ENCODE measurements at regions not wholly inside any gene's neighbourhood (a gene's known extent, or its start where the extent isn't known, plus 50 kb on each side); places are given as distances from the start of the nearest gene placed in this dataset.

DNA sequence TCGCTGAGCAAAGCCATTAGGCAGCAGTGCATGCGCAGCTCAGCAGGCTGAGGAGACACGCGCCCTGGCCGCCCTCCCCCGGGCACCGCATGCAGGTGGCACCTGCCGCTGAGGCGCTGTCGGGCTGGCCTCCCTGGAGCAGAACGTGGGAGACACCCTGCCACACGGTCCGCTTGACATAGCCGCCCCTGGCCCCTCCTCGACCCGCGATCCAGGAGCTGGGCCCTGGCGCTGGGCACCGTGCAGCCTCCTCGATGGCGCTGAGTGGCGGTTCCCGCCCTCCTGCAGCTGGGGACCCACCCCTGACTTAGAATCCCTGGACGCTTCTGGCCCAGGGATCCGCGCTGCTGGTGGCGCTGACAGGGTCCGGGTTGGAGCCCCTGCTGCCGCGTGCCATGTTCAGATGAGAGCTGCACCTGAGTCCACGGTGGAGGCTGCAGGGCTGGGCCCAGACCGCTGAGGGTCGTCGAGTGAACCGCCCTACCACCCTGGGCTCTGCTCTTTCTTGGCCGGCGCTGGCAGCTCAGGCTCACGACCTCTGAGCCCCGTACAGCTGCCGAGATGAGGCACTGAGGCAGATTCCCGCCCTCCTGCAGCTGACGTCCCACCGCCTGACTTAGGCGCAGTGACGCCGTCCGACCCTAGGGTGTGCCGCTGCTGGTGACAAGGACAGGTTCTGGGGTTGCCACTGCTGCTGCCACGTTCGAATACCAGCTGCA lies 116.8 kb downstream of the OR13A1 start:
- ChIA-PET CTCF (no interaction called here), POLR2A (no interaction called here)
- no peaks in the 10 kb centered on the region for H3K36me3 ChIP-seq (ENCODE audit: control insufficient read depth, insufficient read depth, low read length)
- no peak for DNase-seq (ENCODE audit: low read depth)
- TF ChIP-seq, protein P1, sequence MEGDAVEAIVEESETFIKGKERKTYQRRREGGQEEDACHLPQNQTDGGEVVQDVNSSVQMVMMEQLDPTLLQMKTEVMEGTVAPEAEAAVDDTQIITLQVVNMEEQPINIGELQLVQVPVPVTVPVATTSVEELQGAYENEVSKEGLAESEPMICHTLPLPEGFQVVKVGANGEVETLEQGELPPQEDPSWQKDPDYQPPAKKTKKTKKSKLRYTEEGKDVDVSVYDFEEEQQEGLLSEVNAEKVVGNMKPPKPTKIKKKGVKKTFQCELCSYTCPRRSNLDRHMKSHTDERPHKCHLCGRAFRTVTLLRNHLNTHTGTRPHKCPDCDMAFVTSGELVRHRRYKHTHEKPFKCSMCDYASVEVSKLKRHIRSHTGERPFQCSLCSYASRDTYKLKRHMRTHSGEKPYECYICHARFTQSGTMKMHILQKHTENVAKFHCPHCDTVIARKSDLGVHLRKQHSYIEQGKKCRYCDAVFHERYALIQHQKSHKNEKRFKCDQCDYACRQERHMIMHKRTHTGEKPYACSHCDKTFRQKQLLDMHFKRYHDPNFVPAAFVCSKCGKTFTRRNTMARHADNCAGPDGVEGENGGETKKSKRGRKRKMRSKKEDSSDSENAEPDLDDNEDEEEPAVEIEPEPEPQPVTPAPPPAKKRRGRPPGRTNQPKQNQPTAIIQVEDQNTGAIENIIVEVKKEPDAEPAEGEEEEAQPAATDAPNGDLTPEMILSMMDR (IDR thresholded peaks at IDR 0.05; ENCODE audit: insufficient read depth, low read depth, low read length) = no peak
- H3K27me3 ChIP-seq (ENCODE audit: control insufficient read depth, insufficient read depth, low read length) = peaks cover 6% of the 10 kb centered on the region; the same call in 1 of the 2 replicates
- H3K4me3 ChIP-seq (ENCODE audit: low read depth, low read length) = no peak overlapping the region

DNA sequence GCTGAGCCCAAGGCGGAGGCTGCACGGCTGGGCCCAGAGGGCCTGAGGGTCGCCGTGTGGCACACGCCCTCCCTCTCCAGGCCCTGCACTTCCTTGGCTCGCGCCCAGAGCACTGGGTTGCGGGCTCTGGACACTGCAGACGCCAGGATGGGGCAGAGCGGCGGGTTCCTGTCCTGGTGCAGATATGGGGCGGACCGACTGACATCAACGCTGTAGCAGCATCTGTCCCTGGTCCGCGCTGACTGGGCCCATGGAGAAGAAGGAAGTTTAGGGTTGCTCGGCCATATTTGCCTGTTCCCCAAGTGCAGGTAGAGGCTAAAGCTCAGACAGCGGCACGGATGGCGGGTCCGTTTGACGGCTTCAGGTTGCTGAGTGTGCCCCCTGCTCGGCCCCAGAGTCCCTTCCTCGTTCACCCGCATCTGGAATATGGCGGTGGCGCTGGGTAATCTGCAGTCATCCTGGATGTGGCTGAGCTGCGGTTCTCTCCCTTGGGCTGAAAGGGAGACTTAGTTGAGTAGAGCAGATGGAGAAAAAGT lies 116.1 kb downstream of the OR13A1 start:
- CTCF ChIA-PET = no interaction called here
- H3K4me3 ChIP-seq (ENCODE audit: low read depth, low read length) = no peak overlapping the region
- H3K27me3 ChIP-seq (ENCODE audit: control insufficient read depth, insufficient read depth, low read length) = peaks cover 6% of the 10 kb centered on the region; the same call in 1 of the 2 replicates
- no peaks in the 10 kb centered on the region for H3K36me3 ChIP-seq (ENCODE audit: control insufficient read depth, insufficient read depth, low read length)
- TF ChIP-seq, protein P1 (IDR thresholded peaks at IDR 0.05; ENCODE audit: insufficient read depth, low read depth, low read length) = no peak
- no peak for DNase-seq (ENCODE audit: low read depth)
- POLR2A ChIA-PET = no interaction called here

DNA sequence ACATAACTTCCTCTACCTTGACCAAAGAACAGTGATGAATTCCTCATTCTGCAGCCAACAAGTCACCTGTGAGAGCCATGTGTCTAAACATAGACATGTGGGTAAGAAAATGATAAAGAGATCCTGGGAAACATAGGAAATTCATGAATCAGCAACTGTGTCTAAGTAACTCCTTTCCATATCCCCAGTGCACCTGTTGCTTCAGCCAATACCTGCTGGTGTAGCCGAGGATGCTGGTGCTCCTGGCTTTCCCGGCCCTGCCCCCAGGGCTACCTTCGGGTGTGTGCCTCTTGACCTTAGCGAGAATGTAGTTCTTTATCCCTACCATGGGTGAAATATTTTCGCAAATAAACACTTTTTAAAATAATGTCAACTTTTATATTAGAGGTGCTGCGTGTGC lies 114.1 kb downstream of the OR13A1 start:
- TF ChIP-seq, protein P1 (IDR thresholded peaks at IDR 0.05; ENCODE audit: insufficient read depth, low read depth, low read length) = no peak
- Histone ChIP-seq H3K27me3 (ENCODE audit: control insufficient read depth, insufficient read depth, low read length) (peaks cover 6% of the 10 kb centered on the region; the same call in 1 of the 2 replicates), H3K36me3 (ENCODE audit: control insufficient read depth, insufficient read depth, low read length) (no peaks in the 10 kb centered on the region), H3K4me3 (ENCODE audit: low read depth, low read length) (no peak overlapping the region)
- ChIA-PET POLR2A (no interaction called here), CTCF (no interaction called here)
- DNase-seq (ENCODE audit: low read depth) = no peak

DNA sequence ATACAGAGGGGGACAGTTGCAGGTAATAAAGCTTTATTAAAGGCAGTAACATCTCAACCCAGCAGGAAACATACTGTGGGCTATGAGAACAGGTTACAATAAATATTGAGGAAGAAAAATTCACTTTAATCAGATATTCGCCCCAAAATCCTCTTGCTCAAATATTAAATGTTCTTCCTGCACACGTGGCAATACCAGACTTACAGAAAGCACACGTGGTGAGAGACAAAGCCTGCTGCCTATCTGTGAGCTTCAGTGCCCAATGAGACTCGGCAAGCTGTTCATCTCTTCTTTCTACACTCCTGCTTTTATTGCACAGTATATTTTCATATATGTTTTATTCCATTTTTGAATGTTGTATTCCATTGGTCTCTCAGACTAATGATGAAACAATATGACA lies 113.2 kb downstream of the OR13A1 start:
- no peak for DNase-seq (ENCODE audit: low read depth)
- H3K4me3 ChIP-seq (ENCODE audit: low read depth, low read length) = no peak overlapping the region
- peaks cover 6% of the 10 kb centered on the region; the same call in 1 of the 2 replicates for H3K27me3 ChIP-seq (ENCODE audit: control insufficient read depth, insufficient read depth, low read length)
- H3K36me3 ChIP-seq (ENCODE audit: control insufficient read depth, insufficient read depth, low read length) = no peaks in the 10 kb centered on the region
- CTCF ChIA-PET = no interaction called here
- POLR2A ChIA-PET = no interaction called here
- TF ChIP-seq, protein P1 (IDR thresholded peaks at IDR 0.05; ENCODE audit: insufficient read depth, low read depth, low read length) = no peak

DNA sequence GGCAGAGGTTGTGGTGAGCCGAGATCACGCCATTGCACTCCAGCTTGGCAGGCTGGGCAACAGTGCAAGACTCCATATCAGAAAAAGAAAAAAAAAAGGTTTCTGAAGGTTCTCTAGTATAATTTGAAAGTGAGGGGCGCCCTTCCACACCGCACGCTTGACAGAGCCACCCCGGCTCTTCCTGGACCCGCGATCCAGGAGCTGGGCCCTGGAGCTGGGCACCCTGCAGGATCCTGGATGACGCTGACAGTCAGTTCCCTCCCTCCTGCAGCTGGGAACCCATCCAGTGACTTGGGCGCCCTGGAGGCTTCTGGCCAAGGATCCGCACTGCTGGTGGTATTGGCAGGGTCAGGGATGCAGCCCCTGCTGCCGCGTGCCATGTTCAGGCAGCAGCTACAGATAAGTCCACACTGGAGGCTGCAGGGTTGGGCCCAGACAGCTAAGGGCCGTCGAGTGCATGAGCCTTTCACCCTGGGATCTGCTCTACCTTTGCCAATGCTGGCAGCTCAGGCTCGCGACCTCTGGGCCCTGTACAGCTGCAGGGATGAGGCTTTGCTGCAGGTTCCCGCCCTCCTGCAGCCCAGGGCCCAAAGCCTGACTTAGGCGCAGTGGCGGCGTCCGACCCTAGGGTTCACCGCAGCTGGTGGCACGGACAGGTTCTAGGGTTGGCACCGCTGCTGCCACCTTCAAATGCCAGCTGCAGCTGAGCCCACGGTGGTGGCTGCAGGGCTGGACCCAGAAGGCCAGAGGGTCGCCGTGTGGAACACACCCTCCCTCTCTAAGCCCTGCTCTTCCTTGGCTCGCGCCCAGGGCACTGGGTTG lies 110.2 kb downstream of the OR13A1 start:
- Histone ChIP-seq H3K36me3 (ENCODE audit: control insufficient read depth, insufficient read depth, low read length) (no peaks in the 10 kb centered on the region), H3K4me3 (ENCODE audit: low read depth, low read length) (no peak overlapping the region), H3K27me3 (ENCODE audit: control insufficient read depth, insufficient read depth, low read length) (no peaks in the 10 kb centered on the region)
- DNase-seq (ENCODE audit: low read depth) = no peak
- ChIA-PET CTCF (interaction anchor here (0.6 to 0.8 kb wide), 2 partner anchors 19 to 44 kb away, joined by 3 read pairs; no protein-coding TSS in a partner anchor), POLR2A (no interaction called here)
- TF ChIP-seq, protein P1 (IDR thresholded peaks at IDR 0.05; ENCODE audit: insufficient read depth, low read depth, low read length) = no peak

Data from BJ (cell line).